ENCODE measurements at regions not wholly inside any gene's neighbourhood (a gene's known extent, or its start where the extent isn't known, plus 50 kb on each side); places are given as distances from the start of the nearest gene placed in this dataset.

- Histone ChIP-seq H4K20me1 (ENCODE audit: control insufficient read depth, insufficient read depth, low read depth, low read length) (no peaks in the 10 kb centered on the region), H3K4me1 (ENCODE audit: control insufficient read depth, low read length) (no peaks in the 10 kb centered on the region), H3K9me2 (replicated peaks; ENCODE audit: control insufficient read depth, low read length) (no peaks in the 10 kb centered on the region), H3K79me2 (ENCODE audit: control insufficient read depth, low read length) (no peaks in the 10 kb centered on the region), H3F3A (ENCODE audit: control insufficient read depth, insufficient read depth) (no peaks in the 10 kb centered on the region), H3K4me3 (ENCODE audit: low read length) (no peak overlapping the region), H3K27ac (ENCODE audit: low read depth, low read length) (no peak overlapping the region), H3K27me3 (ENCODE audit: control insufficient read depth, low read length) (peaks cover 5% of the 10 kb centered on the region; the same call in 1 of the 2 replicates), H3K9me3 (ENCODE audit: control insufficient read depth, insufficient read depth, low read length) (no peaks in the 10 kb centered on the region), H3K4me2 (ENCODE audit: low read length) (no peak overlapping the region), H3K36me3 (ENCODE audit: control insufficient read depth, low read length) (no peaks in the 10 kb centered on the region)
- TF ChIP-seq, protein P1, sequence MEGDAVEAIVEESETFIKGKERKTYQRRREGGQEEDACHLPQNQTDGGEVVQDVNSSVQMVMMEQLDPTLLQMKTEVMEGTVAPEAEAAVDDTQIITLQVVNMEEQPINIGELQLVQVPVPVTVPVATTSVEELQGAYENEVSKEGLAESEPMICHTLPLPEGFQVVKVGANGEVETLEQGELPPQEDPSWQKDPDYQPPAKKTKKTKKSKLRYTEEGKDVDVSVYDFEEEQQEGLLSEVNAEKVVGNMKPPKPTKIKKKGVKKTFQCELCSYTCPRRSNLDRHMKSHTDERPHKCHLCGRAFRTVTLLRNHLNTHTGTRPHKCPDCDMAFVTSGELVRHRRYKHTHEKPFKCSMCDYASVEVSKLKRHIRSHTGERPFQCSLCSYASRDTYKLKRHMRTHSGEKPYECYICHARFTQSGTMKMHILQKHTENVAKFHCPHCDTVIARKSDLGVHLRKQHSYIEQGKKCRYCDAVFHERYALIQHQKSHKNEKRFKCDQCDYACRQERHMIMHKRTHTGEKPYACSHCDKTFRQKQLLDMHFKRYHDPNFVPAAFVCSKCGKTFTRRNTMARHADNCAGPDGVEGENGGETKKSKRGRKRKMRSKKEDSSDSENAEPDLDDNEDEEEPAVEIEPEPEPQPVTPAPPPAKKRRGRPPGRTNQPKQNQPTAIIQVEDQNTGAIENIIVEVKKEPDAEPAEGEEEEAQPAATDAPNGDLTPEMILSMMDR (IDR thresholded peaks at IDR 0.05; ENCODE audit: low read depth, low read length, poor library complexity, severe bottlenecking) = no peak
- no peak for TF ChIP-seq EZH2phosphoT487 (IDR thresholded peaks at IDR 0.05; ENCODE audit: borderline replicate concordance, low read length)
Observed at GRCh38 chr17:77756028-77756427, 202.5 kb upstream of the TNRC6C start.

GRCh38 chr17:77756846-77757560 is 201.5 kb upstream of the TNRC6C start:
- H3K4me3 ChIP-seq (ENCODE audit: low read length) = no peak overlapping the region
- H3K79me2 ChIP-seq (ENCODE audit: control insufficient read depth, low read length) = no peaks in the 10 kb centered on the region
- H3K9me2 ChIP-seq (replicated peaks; ENCODE audit: control insufficient read depth, low read length) = no peaks in the 10 kb centered on the region
- no peaks in the 10 kb centered on the region for H3F3A ChIP-seq (ENCODE audit: control insufficient read depth, insufficient read depth)
- no peak overlapping the region for H3K27ac ChIP-seq (ENCODE audit: low read depth, low read length)
- TF ChIP-seq, protein P1 (IDR thresholded peaks at IDR 0.05; ENCODE audit: low read depth, low read length, poor library complexity, severe bottlenecking) = no peak
- no peak for TF ChIP-seq EZH2phosphoT487 (IDR thresholded peaks at IDR 0.05; ENCODE audit: borderline replicate concordance, low read length)
- no peaks in the 10 kb centered on the region for H3K4me1 ChIP-seq (ENCODE audit: control insufficient read depth, low read length)
- no peaks in the 10 kb centered on the region for H3K36me3 ChIP-seq (ENCODE audit: control insufficient read depth, low read length)
- H3K27me3 ChIP-seq (ENCODE audit: control insufficient read depth, low read length) = peaks cover 4% of the 10 kb centered on the region; the same call in 1 of the 2 replicates
- no peaks in the 10 kb centered on the region for H4K20me1 ChIP-seq (ENCODE audit: control insufficient read depth, insufficient read depth, low read depth, low read length)
- H3K9me3 ChIP-seq (ENCODE audit: control insufficient read depth, insufficient read depth, low read length) = no peaks in the 10 kb centered on the region
- no peak overlapping the region for H3K4me2 ChIP-seq (ENCODE audit: low read length)

DNA sequence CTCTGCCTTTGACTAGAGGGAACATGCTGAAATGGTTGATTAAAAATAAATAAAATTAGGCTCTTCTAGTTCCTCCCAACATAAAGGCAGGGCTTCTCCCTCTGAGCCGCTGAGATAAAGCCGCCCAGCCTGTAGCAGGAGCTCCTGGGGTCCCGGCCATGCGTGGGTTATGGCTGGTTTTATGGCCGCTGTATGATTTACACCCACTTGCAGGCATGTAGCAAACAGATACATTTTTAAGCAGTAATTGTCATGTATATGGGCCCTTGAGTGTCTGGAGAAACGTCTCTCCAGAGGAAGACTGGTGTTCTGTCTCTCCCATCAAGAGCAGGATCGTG is 201.0 kb upstream of the TNRC6C start:
- Histone ChIP-seq H3K4me3 (ENCODE audit: low read length) (no peak overlapping the region), H3K36me3 (ENCODE audit: control insufficient read depth, low read length) (no peaks in the 10 kb centered on the region), H3K79me2 (ENCODE audit: control insufficient read depth, low read length) (no peaks in the 10 kb centered on the region), H4K20me1 (ENCODE audit: control insufficient read depth, insufficient read depth, low read depth, low read length) (no peaks in the 10 kb centered on the region), H3K9me2 (replicated peaks; ENCODE audit: control insufficient read depth, low read length) (no peaks in the 10 kb centered on the region), H3F3A (ENCODE audit: control insufficient read depth, insufficient read depth) (no peaks in the 10 kb centered on the region), H3K27ac (ENCODE audit: low read depth, low read length) (no peak overlapping the region), H3K27me3 (ENCODE audit: control insufficient read depth, low read length) (peaks cover 2% of the 10 kb centered on the region; the same call in 1 of the 2 replicates), H3K9me3 (ENCODE audit: control insufficient read depth, insufficient read depth, low read length) (no peaks in the 10 kb centered on the region), H3K4me2 (ENCODE audit: low read length) (no peak overlapping the region), H3K4me1 (ENCODE audit: control insufficient read depth, low read length) (no peaks in the 10 kb centered on the region)
- no peak for TF ChIP-seq EZH2phosphoT487 (IDR thresholded peaks at IDR 0.05; ENCODE audit: borderline replicate concordance, low read length)
- TF ChIP-seq, protein P1 (IDR thresholded peaks at IDR 0.05; ENCODE audit: low read depth, low read length, poor library complexity, severe bottlenecking) = no peak
